Upper lobe of right lung (tissue), 1 donor: ENCODE measurements at regions not wholly inside any gene's neighbourhood (a gene's known extent, or its start where the extent isn't known, plus 50 kb on each side); places are given as distances from the start of the nearest gene placed in this dataset.

Experiments used
- ATAC-seq: fragments of 200-7000 bp; cut with Tn5 transposase; one replicate; pipeline ENCODE4 v1.9.1; 2020; ENCODE audit warnings: mild to moderate bottlenecking, moderate library complexity
- DNase-seq: peaks from one replicate; pipeline ENCODE4 v3.0.0-alpha.2; 2020
- H3K27ac ChIP-seq: fragments of 200-600 bp; one replicate; pipeline ENCODE4 v1.8.0; 2022
- H3K27me3 ChIP-seq: fragments of 200-600 bp; one replicate; pipeline ENCODE4 v1.8.0; 2022; ENCODE audit warnings: mild to moderate bottlenecking
- H3K36me3 ChIP-seq: fragments of 200-600 bp; one replicate; pipeline ENCODE4 v1.8.0; 2022
- H3K4me1 ChIP-seq: fragments of 200-600 bp; one replicate; pipeline ENCODE4 v1.8.0; 2022
- H3K4me3 ChIP-seq: fragments of 200-600 bp; one replicate; pipeline ENCODE4 v1.8.0; 2022; ENCODE audit warnings: mild to moderate bottlenecking
- H3K9me3 ChIP-seq: fragments of 200-600 bp; one replicate; pipeline ENCODE4 v1.8.0; 2022
- CTCF ChIP-seq: fragments of 200-600 bp; IDR thresholded peaks from one replicate; pipeline ENCODE4 v1.8.0; 2022; ENCODE audit warnings: antibody characterized with exemption
- intact Hi-C: fragments of 100-400 bp; cut with DNase I; formaldehyde crosslinking; loops from one replicate; pipeline ENCODE4 v1.11.0; 2022
- donor health status: DM: no; HTN: yes; CAD: no; lungs with severe emphysema.

- no peaks in the 10 kb centered on the region for H3K9me3 ChIP-seq
- H3K27me3 ChIP-seq, result no peaks in the 10 kb centered on the region
- H3K27ac ChIP-seq, result no peak overlapping the region
These were observed 227.0 kb downstream of the ENC1 start for GRCh38 chr5:74413403-74414048.

GRCh38 chr5:74412066-74412465 is 228.5 kb downstream of the ENC1 start:
- intact Hi-C loops, result no loop called here
- no peak for TF ChIP-seq CTCF
- DNase-seq, result no peak
- no peaks in the 10 kb centered on the region for H3K9me3 ChIP-seq
- ATAC-seq, result no peak
- H3K4me3 ChIP-seq, result no peak overlapping the region
- no peaks in the 10 kb centered on the region for H3K27me3 ChIP-seq
- H3K4me1 ChIP-seq, result peaks cover 8% of the 10 kb centered on the region
- no peak overlapping the region for H3K27ac ChIP-seq
- no peaks in the 10 kb centered on the region for H3K36me3 ChIP-seq

More at GRCh38 chr5:74413403-74414048, 227.0 kb downstream of the ENC1 start:
- intact Hi-C loops, result no loop called here
- no peaks in the 10 kb centered on the region for H3K36me3 ChIP-seq
- H3K4me1 ChIP-seq, result peaks cover 8% of the 10 kb centered on the region
- no peak for DNase-seq
- no peak for TF ChIP-seq CTCF
- ATAC-seq, result no peak
- no peak overlapping the region for H3K4me3 ChIP-seq

- Histone ChIP-seq H3K4me1 (no peaks in the 10 kb centered on the region), H3K27ac (no peak overlapping the region), H3K36me3 (no peaks in the 10 kb centered on the region), H3K4me3 (no peak overlapping the region), H3K27me3 (no peaks in the 10 kb centered on the region), H3K9me3 (no peaks in the 10 kb centered on the region)
- ATAC-seq, result no peak
- DNase-seq, result no peak
- no peak for TF ChIP-seq CTCF
- intact Hi-C loops, result no loop called here
These were observed 230.8 kb downstream of the ENC1 start for GRCh38 chr5:74409712-74410111.

GRCh38 chr5:74409166-74409706 is 231.3 kb downstream of the ENC1 start:
- Histone ChIP-seq H3K9me3 (no peaks in the 10 kb centered on the region), H3K27me3 (no peaks in the 10 kb centered on the region), H3K27ac (no peak overlapping the region), H3K4me3 (no peak overlapping the region), H3K4me1 (no peaks in the 10 kb centered on the region), H3K36me3 (no peaks in the 10 kb centered on the region)
- intact Hi-C loops, result no loop called here
- TF ChIP-seq CTCF, result no peak
- no peak for ATAC-seq
- no peak for DNase-seq

GRCh38 chr5:74408150-74409043 is 232.1 kb downstream of the ENC1 start:
- peak; percentile 36 for ATAC-seq
- no peaks in the 10 kb centered on the region for H3K4me1 ChIP-seq
- no peaks in the 10 kb centered on the region for H3K36me3 ChIP-seq
- H3K27ac ChIP-seq, result no peak overlapping the region
- TF ChIP-seq CTCF, result no peak
- no peak for DNase-seq
- intact Hi-C loops, result no loop called here
- no peaks in the 10 kb centered on the region for H3K27me3 ChIP-seq
- no peak overlapping the region for H3K4me3 ChIP-seq
- no peaks in the 10 kb centered on the region for H3K9me3 ChIP-seq
